ENCODE measurements at regions not wholly inside any gene's neighbourhood (a gene's known extent, or its start where the extent isn't known, plus 50 kb on each side); places are given as distances from the start of the nearest gene placed in this dataset.

DNA sequence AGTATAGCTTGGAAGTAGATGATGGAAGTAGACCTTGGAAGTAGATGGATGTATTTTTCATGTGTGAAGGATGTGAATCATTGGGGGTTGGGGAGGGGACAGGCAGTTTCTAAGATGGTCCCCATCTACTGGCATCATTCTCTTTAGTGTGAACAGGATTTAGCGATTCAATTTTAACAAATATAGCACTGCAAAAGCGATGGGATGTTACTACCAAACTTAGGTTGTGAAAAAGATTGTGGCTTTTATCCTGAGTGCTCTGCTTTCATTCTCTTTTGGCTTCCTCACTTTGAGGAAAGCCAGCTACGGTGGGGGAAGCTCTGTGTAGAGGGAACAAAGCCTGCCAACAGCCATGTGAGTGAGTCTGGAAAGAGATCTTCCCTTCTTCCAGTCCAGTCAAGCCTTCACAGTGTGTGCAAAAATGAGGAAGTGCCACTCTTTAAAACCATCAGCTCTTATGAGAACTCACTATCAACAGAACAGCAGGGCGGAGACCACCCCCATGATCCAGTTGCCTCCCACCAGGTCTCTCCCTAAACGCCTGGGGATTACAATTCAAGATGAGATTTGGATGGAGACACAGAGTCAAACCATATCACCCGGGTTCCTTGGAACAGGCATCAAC, 441.4 kb downstream of the SH3GL2 start:
- no peak overlapping the region for H3K27ac ChIP-seq (ENCODE audit: low read depth, low read length)
- peaks cover 61% of the 10 kb centered on the region for H3K27me3 ChIP-seq (ENCODE audit: insufficient read depth, low read length)
- no peaks in the 10 kb centered on the region for H3K79me2 ChIP-seq (ENCODE audit: control insufficient read depth, insufficient read depth, low read length, unreplicated experiment)
- H3K4me3 ChIP-seq (ENCODE audit: low read depth, low read length), result no peak overlapping the region
- no peaks in the 10 kb centered on the region for H3K4me1 ChIP-seq (ENCODE audit: control insufficient read depth, insufficient read depth, low read length, unreplicated experiment)
- no peak overlapping the region for H2AFZ ChIP-seq (ENCODE audit: low read length, unreplicated experiment)
- no peaks in the 10 kb centered on the region for H3K36me3 ChIP-seq (ENCODE audit: insufficient read depth, low read length)

GRCh38 chr9:18022642-18023041, 443.8 kb downstream of the SH3GL2 start:
- no peaks in the 10 kb centered on the region for H3K79me2 ChIP-seq (ENCODE audit: control insufficient read depth, insufficient read depth, low read length, unreplicated experiment)
- peaks cover 47% of the 10 kb centered on the region for H3K27me3 ChIP-seq (ENCODE audit: insufficient read depth, low read length)
- no peaks in the 10 kb centered on the region for H3K4me1 ChIP-seq (ENCODE audit: control insufficient read depth, insufficient read depth, low read length, unreplicated experiment)

GRCh38 chr9:18023332-18023731, 444.5 kb downstream of the SH3GL2 start:
- H3K79me2 ChIP-seq (ENCODE audit: control insufficient read depth, insufficient read depth, low read length, unreplicated experiment), result no peaks in the 10 kb centered on the region
- H3K4me1 ChIP-seq (ENCODE audit: control insufficient read depth, insufficient read depth, low read length, unreplicated experiment), result no peaks in the 10 kb centered on the region
- no peak overlapping the region for H3K4me3 ChIP-seq (ENCODE audit: low read depth, low read length)
- H3K36me3 ChIP-seq (ENCODE audit: insufficient read depth, low read length), result no peaks in the 10 kb centered on the region
- no peak overlapping the region for H2AFZ ChIP-seq (ENCODE audit: low read length, unreplicated experiment)
- H3K27ac ChIP-seq (ENCODE audit: low read depth, low read length), result no peak overlapping the region
- peaks cover 46% of the 10 kb centered on the region for H3K27me3 ChIP-seq (ENCODE audit: insufficient read depth, low read length)

More at GRCh38 chr9:18022642-18023041, 443.8 kb downstream of the SH3GL2 start:
- H3K36me3 ChIP-seq (ENCODE audit: insufficient read depth, low read length), result no peaks in the 10 kb centered on the region
- H2AFZ ChIP-seq (ENCODE audit: low read length, unreplicated experiment), result no peak overlapping the region
- no peak overlapping the region for H3K4me3 ChIP-seq (ENCODE audit: low read depth, low read length)
- H3K27ac ChIP-seq (ENCODE audit: low read depth, low read length), result no peak overlapping the region

DNA sequence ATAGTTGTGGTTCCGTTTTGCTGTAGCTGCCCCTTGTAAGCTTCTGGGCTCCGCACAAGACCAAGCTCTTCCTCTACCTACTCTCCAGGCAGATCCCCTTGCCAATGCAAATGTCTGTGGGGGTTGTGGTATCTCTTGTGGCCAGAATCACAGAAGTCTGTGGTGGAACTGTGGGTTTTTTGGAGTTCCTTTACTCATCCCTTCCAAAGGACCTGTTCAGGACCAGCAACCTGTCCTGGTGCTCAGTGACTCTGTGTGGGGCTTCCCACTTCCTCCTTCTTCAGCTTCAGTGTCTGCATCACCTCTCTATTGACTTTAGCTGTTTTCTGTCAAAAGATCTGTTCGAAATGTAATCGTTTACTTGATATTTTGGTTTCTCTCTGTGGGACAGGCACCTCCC, 441.3 kb upstream of the ADAMTSL1 start:
- H3K79me2 ChIP-seq (ENCODE audit: control insufficient read depth, insufficient read depth, low read length, unreplicated experiment), result no peaks in the 10 kb centered on the region
- H3K27me3 ChIP-seq (ENCODE audit: insufficient read depth, low read length), result peaks cover 19% of the 10 kb centered on the region; the same call in 1 of the 2 replicates
- no peak overlapping the region for H3K27ac ChIP-seq (ENCODE audit: low read depth, low read length)
- H2AFZ ChIP-seq (ENCODE audit: low read length, unreplicated experiment), result no peak overlapping the region
- no peaks in the 10 kb centered on the region for H3K36me3 ChIP-seq (ENCODE audit: insufficient read depth, low read length)
- no peak overlapping the region for H3K4me3 ChIP-seq (ENCODE audit: low read depth, low read length)
- no peaks in the 10 kb centered on the region for H3K4me1 ChIP-seq (ENCODE audit: control insufficient read depth, insufficient read depth, low read length, unreplicated experiment)

DNA sequence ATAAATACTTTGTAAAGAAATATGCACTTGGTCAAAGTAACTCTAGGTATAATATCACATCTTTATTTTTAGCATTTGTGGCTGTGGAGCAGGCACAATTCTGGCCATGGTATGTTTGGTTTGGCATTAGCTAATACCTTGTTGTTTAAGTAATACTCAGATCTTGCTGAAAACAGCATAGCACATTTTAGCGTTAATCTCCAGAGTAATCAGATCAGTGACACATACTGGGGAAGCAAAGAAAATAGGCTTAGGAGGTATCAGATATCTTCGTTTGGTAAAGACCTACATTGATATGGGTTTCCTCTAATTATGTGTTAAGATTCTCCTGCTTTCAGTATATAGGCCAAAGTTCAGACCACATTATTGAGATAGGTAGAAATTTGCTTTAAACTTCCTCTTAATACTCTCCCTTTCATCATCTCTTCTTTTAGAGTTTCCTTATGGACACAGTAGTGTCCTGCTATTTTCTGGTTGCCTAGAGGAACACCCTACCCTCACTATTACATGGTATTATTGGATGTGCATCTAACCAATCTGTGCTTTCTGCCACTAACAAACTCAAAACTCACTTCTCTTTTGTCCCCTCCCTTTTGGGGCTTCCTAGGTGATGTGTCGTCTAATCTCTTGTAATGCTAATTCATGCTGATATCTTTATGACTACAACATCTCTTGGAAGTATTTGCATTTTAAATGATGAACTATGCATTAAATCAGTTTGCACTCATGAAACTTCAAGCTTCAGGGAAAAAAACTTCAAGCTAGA, 437.3 kb upstream of the ADAMTSL1 start:
- Histone ChIP-seq H2AFZ (ENCODE audit: low read length, unreplicated experiment) (no peak overlapping the region), H3K27me3 (ENCODE audit: insufficient read depth, low read length) (peaks cover 7% of the 10 kb centered on the region; the same call in 1 of the 2 replicates), H3K36me3 (ENCODE audit: insufficient read depth, low read length) (no peaks in the 10 kb centered on the region), H3K4me3 (ENCODE audit: low read depth, low read length) (no peak overlapping the region), H3K27ac (ENCODE audit: low read depth, low read length) (no peak overlapping the region), H3K4me1 (ENCODE audit: control insufficient read depth, insufficient read depth, low read length, unreplicated experiment) (no peaks in the 10 kb centered on the region), H3K79me2 (ENCODE audit: control insufficient read depth, insufficient read depth, low read length, unreplicated experiment) (no peaks in the 10 kb centered on the region)

DNA sequence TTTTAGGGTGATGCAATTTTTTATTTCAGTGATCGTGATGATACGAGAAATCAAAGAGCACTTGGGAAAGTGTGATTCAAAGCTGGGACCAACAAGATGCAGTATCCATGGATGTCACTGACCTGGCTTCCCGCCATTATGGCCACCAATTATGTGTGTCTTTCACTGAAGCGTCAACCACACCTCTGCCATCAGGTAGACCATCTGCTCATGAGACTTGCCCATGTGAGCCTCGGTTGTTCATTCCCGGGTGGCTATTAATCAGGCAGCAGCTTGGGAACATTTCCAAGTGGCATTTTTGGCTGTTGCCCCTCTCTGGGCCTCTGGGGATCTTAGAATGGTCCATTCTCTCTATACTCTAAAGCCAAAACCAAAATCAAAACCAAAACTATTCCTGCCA, 436.0 kb upstream of the ADAMTSL1 start:
- peaks cover 7% of the 10 kb centered on the region; the same call in 1 of the 2 replicates for H3K27me3 ChIP-seq (ENCODE audit: insufficient read depth, low read length)

DNA sequence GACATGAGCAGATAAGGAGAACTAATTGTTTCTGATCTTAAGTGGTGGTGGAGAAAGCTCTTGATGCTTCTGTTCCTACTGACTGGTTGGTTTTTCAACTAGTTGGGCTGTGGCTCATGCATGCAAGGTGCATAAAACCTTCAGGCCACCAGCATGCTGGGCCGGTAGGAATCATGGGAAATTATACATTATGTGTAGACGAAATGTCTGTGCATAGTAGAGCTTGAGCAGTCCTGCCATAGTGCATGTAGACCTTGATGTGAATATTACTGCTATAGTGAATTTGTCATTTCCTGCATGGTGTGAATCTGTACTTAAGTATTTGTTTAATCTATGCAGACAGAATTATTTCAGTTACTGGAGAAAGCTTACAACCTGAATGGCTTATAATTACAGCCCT, 433.6 kb upstream of the ADAMTSL1 start:
- no peak overlapping the region for H3K4me3 ChIP-seq (ENCODE audit: low read depth, low read length)
- H3K27me3 ChIP-seq (ENCODE audit: insufficient read depth, low read length), result no peaks in the 10 kb centered on the region
- H3K79me2 ChIP-seq (ENCODE audit: control insufficient read depth, insufficient read depth, low read length, unreplicated experiment), result no peaks in the 10 kb centered on the region
- H3K27ac ChIP-seq (ENCODE audit: low read depth, low read length), result no peak overlapping the region
- H3K4me1 ChIP-seq (ENCODE audit: control insufficient read depth, insufficient read depth, low read length, unreplicated experiment), result no peaks in the 10 kb centered on the region
- H2AFZ ChIP-seq (ENCODE audit: low read length, unreplicated experiment), result no peak overlapping the region
- H3K36me3 ChIP-seq (ENCODE audit: insufficient read depth, low read length), result no peaks in the 10 kb centered on the region

More for the DNA sequence above, 436.0 kb upstream of the ADAMTSL1 start:
- Histone ChIP-seq H3K79me2 (ENCODE audit: control insufficient read depth, insufficient read depth, low read length, unreplicated experiment) (no peaks in the 10 kb centered on the region), H3K4me1 (ENCODE audit: control insufficient read depth, insufficient read depth, low read length, unreplicated experiment) (no peaks in the 10 kb centered on the region), H3K4me3 (ENCODE audit: low read depth, low read length) (no peak overlapping the region), H3K27ac (ENCODE audit: low read depth, low read length) (no peak overlapping the region), H3K36me3 (ENCODE audit: insufficient read depth, low read length) (no peaks in the 10 kb centered on the region), H2AFZ (ENCODE audit: low read length, unreplicated experiment) (no peak overlapping the region)

- H3K4me3 ChIP-seq (ENCODE audit: low read depth, low read length), result no peak overlapping the region
- H3K27ac ChIP-seq (ENCODE audit: low read depth, low read length), result no peak overlapping the region
- H3K4me1 ChIP-seq (ENCODE audit: control insufficient read depth, insufficient read depth, low read length, unreplicated experiment), result no peaks in the 10 kb centered on the region
- H3K79me2 ChIP-seq (ENCODE audit: control insufficient read depth, insufficient read depth, low read length, unreplicated experiment), result no peaks in the 10 kb centered on the region
- H3K27me3 ChIP-seq (ENCODE audit: insufficient read depth, low read length), result no peaks in the 10 kb centered on the region
- no peaks in the 10 kb centered on the region for H3K36me3 ChIP-seq (ENCODE audit: insufficient read depth, low read length)
- H2AFZ ChIP-seq (ENCODE audit: low read length, unreplicated experiment), result no peak overlapping the region
These were observed 430.0 kb upstream of the ADAMTSL1 start for GRCh38 chr9:18043978-18044377.

- H3K27ac ChIP-seq (ENCODE audit: low read depth, low read length), result no peak overlapping the region
- H3K79me2 ChIP-seq (ENCODE audit: control insufficient read depth, insufficient read depth, low read length, unreplicated experiment), result no peaks in the 10 kb centered on the region
- H3K4me3 ChIP-seq (ENCODE audit: low read depth, low read length), result no peak overlapping the region
- H3K4me1 ChIP-seq (ENCODE audit: control insufficient read depth, insufficient read depth, low read length, unreplicated experiment), result no peaks in the 10 kb centered on the region
- H3K36me3 ChIP-seq (ENCODE audit: insufficient read depth, low read length), result no peaks in the 10 kb centered on the region
- no peak overlapping the region for H2AFZ ChIP-seq (ENCODE audit: low read length, unreplicated experiment)
- no peaks in the 10 kb centered on the region for H3K27me3 ChIP-seq (ENCODE audit: insufficient read depth, low read length)
These were observed 428.6 kb upstream of the ADAMTSL1 start for GRCh38 chr9:18045326-18045725.

DNA sequence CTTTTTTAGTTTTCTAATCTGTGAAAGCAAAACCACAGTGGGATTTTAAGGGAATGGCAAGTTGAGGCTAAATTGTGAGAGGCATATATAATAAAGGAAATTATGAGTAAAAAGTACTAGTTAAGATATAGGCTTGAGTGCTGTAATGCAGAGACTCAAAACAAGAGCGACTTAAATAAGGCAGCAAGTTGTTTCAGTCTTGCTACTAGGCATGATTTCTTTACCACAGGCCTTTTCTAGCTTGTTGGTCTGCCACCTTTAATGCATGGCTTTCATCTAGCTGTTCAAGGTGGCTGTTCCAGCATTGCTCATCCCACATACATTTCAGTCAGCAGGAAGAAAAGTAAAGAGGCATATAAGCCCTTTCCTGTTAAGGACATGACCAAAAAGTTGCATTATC, 427.9 kb upstream of the ADAMTSL1 start:
- Histone ChIP-seq H2AFZ (ENCODE audit: low read length, unreplicated experiment) (no peak overlapping the region), H3K4me3 (ENCODE audit: low read depth, low read length) (no peak overlapping the region), H3K4me1 (ENCODE audit: control insufficient read depth, insufficient read depth, low read length, unreplicated experiment) (no peaks in the 10 kb centered on the region), H3K27me3 (ENCODE audit: insufficient read depth, low read length) (no peaks in the 10 kb centered on the region), H3K36me3 (ENCODE audit: insufficient read depth, low read length) (no peaks in the 10 kb centered on the region), H3K27ac (ENCODE audit: low read depth, low read length) (no peak overlapping the region), H3K79me2 (ENCODE audit: control insufficient read depth, insufficient read depth, low read length, unreplicated experiment) (no peaks in the 10 kb centered on the region)

GRCh38 chr9:18051638-18052037, 422.3 kb upstream of the ADAMTSL1 start:
- H3K36me3 ChIP-seq (ENCODE audit: insufficient read depth, low read length), result no peaks in the 10 kb centered on the region
- H3K4me1 ChIP-seq (ENCODE audit: control insufficient read depth, insufficient read depth, low read length, unreplicated experiment), result no peaks in the 10 kb centered on the region
- no peaks in the 10 kb centered on the region for H3K27me3 ChIP-seq (ENCODE audit: insufficient read depth, low read length)

More at GRCh38 chr9:18051638-18052037, 422.3 kb upstream of the ADAMTSL1 start:
- no peak overlapping the region for H2AFZ ChIP-seq (ENCODE audit: low read length, unreplicated experiment)
- H3K4me3 ChIP-seq (ENCODE audit: low read depth, low read length), result no peak overlapping the region
- H3K27ac ChIP-seq (ENCODE audit: low read depth, low read length), result no peak overlapping the region
- no peaks in the 10 kb centered on the region for H3K79me2 ChIP-seq (ENCODE audit: control insufficient read depth, insufficient read depth, low read length, unreplicated experiment)

All from ACC112 (cell line).